Retinal pigment epithelial cell (primary cell): ENCODE measurements at regions not wholly inside any gene's neighbourhood (a gene's known extent, or its start where the extent isn't known, plus 50 kb on each side); places are given as distances from the start of the nearest gene placed in this dataset.

Experiments used
- DNase-seq: peaks from one replicate; pipeline ENCODE4 v3.0.0-alpha.2; 2010; ENCODE audit warnings: low read depth
- H3K4me3 ChIP-seq: 2 replicates; pipeline ENCODE4 v1.5.1; 2011; ENCODE audit warnings: mild to moderate bottlenecking, low read length, control low read depth, moderate library complexity
- CTCF ChIP-seq: conservative IDR thresholded peaks from 2 replicates; pipeline ENCODE4 v1.5.1; 2011; ENCODE audit warnings: low read depth, low read length, control low read depth, inconsistent platforms

GRCh38 chr21:35548904-35549615, 500.0 kb upstream of the RUNX1 start:
- TF ChIP-seq CTCF, result no peak
- no peak overlapping the region for H3K4me3 ChIP-seq
- no peak for DNase-seq

GRCh38 chr21:35547946-35548774, 499.1 kb upstream of the RUNX1 start:
- no peak for DNase-seq
- TF ChIP-seq CTCF, result no peak
- no peak overlapping the region for H3K4me3 ChIP-seq

DNA sequence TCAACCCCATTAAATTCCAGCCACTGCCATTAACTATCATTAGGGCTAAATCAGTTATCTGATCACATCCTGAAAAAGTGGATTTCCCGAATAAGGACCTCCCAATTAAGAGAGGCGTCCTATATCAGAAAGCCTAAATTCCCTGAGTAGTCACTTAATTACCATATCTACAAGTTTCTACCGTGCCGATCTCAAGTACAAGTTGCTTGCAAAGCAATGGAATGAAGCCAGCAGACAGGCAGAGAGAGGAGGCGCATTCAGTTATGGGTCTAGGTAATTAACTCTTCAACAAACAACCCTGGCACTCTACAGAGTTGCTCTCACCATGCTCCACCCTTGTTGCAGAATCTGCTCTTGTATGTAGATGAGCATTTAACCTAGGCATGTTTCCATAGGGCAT, 494.6 kb upstream of the RUNX1 start:
- H3K4me3 ChIP-seq, result no peak overlapping the region
- no peak for DNase-seq
- no peak for TF ChIP-seq CTCF

GRCh38 chr21:35540950-35541638, 492.0 kb upstream of the RUNX1 start:
- TF ChIP-seq CTCF, result no peak
- H3K4me3 ChIP-seq, result no peak overlapping the region
- DNase-seq, result no peak

- no peak for TF ChIP-seq CTCF
Measured at GRCh38 chr21:35538386-35538785, 489.3 kb upstream of the RUNX1 start.

GRCh38 chr21:35537604-35538003, 488.5 kb upstream of the RUNX1 start:
- H3K4me3 ChIP-seq, result no peak overlapping the region
- TF ChIP-seq CTCF, result no peak
- DNase-seq, result no peak

More at GRCh38 chr21:35538386-35538785, 489.3 kb upstream of the RUNX1 start:
- no peak for DNase-seq
- H3K4me3 ChIP-seq, result no peak overlapping the region
